Gastrocnemius medialis (tissue), 4 donors: ENCODE measurements at regions not wholly inside any gene's neighbourhood (a gene's known extent, or its start where the extent isn't known, plus 50 kb on each side); places are given as distances from the start of the nearest gene placed in this dataset.

Experiments
- POLR2A ChIP-seq, 2 donors: fragments of 450-650 bp; IDR thresholded peaks; one replicate each; pipeline ENCODE4 v1.6.1; 2017; ENCODE audit warnings: antibody characterized with exemption in 2 of 2, mild to moderate bottlenecking in 2 of 2, moderate library complexity in 2 of 2
- TF ChIP-seq, protein P1 (sequence below), 5 experiments: fragments of 450-650 bp in 3 of 5; fragments of 200-600 bp in 2 of 5; sonication (generic) in 2 of 5; IDR thresholded peaks in 4 of 5; conservative IDR thresholded peaks in 1 of 5; 1 replicate in 4 of 5; 2 replicates in 1 of 5; pipeline ENCODE4 v1.5.1; 2016 to 2019; ENCODE audit warnings: antibody characterized with exemption in 5 of 5, mild to moderate bottlenecking in 3 of 5, moderate library complexity in 3 of 5

DNA sequence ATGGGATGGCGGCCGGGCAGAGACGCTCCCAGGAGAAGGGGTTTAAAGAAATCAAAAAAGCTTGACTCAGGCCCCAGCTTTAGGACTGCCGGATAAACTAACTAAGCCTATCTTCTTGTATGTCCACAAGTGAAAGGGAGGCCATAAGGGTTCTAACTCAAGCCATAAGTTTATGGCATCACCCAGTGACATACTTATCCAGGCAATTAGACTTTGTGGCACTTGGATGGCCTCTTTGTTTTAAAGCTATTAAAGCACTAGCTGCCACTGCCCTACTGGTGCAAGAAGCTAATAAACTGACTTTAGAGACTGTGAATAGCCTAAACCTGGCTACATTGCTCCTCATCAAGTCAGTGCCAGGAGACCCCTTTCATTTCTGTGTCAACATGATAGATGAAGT is 102.0 kb downstream of the ZNF429 start:
- TF ChIP-seq, protein P1, sequence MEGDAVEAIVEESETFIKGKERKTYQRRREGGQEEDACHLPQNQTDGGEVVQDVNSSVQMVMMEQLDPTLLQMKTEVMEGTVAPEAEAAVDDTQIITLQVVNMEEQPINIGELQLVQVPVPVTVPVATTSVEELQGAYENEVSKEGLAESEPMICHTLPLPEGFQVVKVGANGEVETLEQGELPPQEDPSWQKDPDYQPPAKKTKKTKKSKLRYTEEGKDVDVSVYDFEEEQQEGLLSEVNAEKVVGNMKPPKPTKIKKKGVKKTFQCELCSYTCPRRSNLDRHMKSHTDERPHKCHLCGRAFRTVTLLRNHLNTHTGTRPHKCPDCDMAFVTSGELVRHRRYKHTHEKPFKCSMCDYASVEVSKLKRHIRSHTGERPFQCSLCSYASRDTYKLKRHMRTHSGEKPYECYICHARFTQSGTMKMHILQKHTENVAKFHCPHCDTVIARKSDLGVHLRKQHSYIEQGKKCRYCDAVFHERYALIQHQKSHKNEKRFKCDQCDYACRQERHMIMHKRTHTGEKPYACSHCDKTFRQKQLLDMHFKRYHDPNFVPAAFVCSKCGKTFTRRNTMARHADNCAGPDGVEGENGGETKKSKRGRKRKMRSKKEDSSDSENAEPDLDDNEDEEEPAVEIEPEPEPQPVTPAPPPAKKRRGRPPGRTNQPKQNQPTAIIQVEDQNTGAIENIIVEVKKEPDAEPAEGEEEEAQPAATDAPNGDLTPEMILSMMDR (IDR thresholded peaks at IDR 0.05 in 4 of 5, conservative IDR thresholded peaks at IDR 0.05 in 1 of 5), result no peak
- TF ChIP-seq POLR2A (IDR thresholded peaks at IDR 0.05), result no peak
